ENCODE measurements at regions not wholly inside any gene's neighbourhood (a gene's known extent, or its start where the extent isn't known, plus 50 kb on each side); places are given as distances from the start of the nearest gene placed in this dataset.

- TF ChIP-seq HBP1 (CRISPR knock-in tag; IDR thresholded peaks at IDR 0.05; ENCODE audit: low read depth) (no peak), FOSL2 (CRISPR knock-in tag; IDR thresholded peaks at IDR 0.05) (no peak), NFE2L2 (IDR thresholded peaks at IDR 0.05; ENCODE audit: low read length) (no peak), ZNF567 (CRISPR knock-in tag; IDR thresholded peaks at IDR 0.05; ENCODE audit: borderline replicate concordance) (no peak), TFAP4 (IDR thresholded peaks at IDR 0.05; ENCODE audit: borderline replicate concordance, low read depth) (no peak), HOMEZ (CRISPR knock-in tag; IDR thresholded peaks at IDR 0.05; ENCODE audit: low read depth) (no peak), RXRB (CRISPR knock-in tag; IDR thresholded peaks at IDR 0.05; ENCODE audit: borderline replicate concordance) (no peak), SNAPC2 (CRISPR knock-in tag; IDR thresholded peaks at IDR 0.05) (no peak), ARHGAP35 (CRISPR knock-in tag; IDR thresholded peaks at IDR 0.05; ENCODE audit: borderline replicate concordance) (no peak)
Observed at GRCh38 chr2:21281791-21282514, 158.2 kb downstream of the TDRD15 start (continued).

GRCh38 chr2:21282515-21282898, 158.7 kb downstream of the TDRD15 start:
- DNase-seq (ENCODE audit: low spot score): no peak
- ATAC-seq: no peak
- intact Hi-C loops (cut with micrococcal nuclease; ENCODE audit: unreplicated experiment) (no loop called here), in situ Hi-C loops (cut with HindIII; ENCODE audit: extremely low pct_ligation_motif_present, low pct_unique_long_range_greater_than_20kb) (no loop called here)
- BruUV-seq (replicated peaks): no TSS peak
- Histone ChIP-seq H3K4me1 (ENCODE audit: insufficient read depth, low read length) (no peaks in the 10 kb centered on the region), H2AFZ (ENCODE audit: low read length) (no peak overlapping the region), H3K4me3 (replicated peaks in 1 of 3; ENCODE audit: insufficient read depth in 1 of 3, low read depth in 2 of 3, low read length in 3 of 3) (no peak overlapping the region), H3K9me3 (ENCODE audit: low read length) (no peaks in the 10 kb centered on the region), H3K27me3 (ENCODE audit: control insufficient read depth in 1 of 2, insufficient read depth in 2 of 2, low read length in 2 of 2) (peaks cover 0 to 16% of the 10 kb centered on the region in 2 experiments; a peak in 3 of 5 replicates), H4K20me1 (ENCODE audit: insufficient read depth, low read length) (no peaks in the 10 kb centered on the region), H3K79me2 (ENCODE audit: insufficient read depth, low read length) (no peaks in the 10 kb centered on the region), H3K9ac (ENCODE audit: insufficient read depth, low read depth, low read length) (no peak overlapping the region), H3K27ac (ENCODE audit: extremely low read length, insufficient read depth, low read length) (no peak overlapping the region), H3K36me3 (replicated peaks in 1 of 2; ENCODE audit: control insufficient read depth in 1 of 2, insufficient read depth in 2 of 2, low read length in 2 of 2) (no peaks in the 10 kb centered on the region), H3K4me2 (ENCODE audit: low read depth, low read length) (no peak overlapping the region)
- WGBS (ENCODE audit: low lambda C conversion rate): 2% methylated on average over 2 of the region's 2 CpGs
- CTCF ChIA-PET (ENCODE audit: low intra/inter-chr PET ratio, low total read pairs): no interaction called here
- POLR2A ChIA-PET: no interaction called here
- no peak for FAIRE-seq
- TF ChIP-seq ZNF292 (CRISPR knock-in tag; IDR thresholded peaks at IDR 0.05; ENCODE audit: borderline replicate concordance, low read depth): no peak
- no peak for TF ChIP-seq ZGPAT (CRISPR knock-in tag; IDR thresholded peaks at IDR 0.05)
- TF ChIP-seq ZNF33B (CRISPR knock-in tag; IDR thresholded peaks at IDR 0.05): no peak
- no peak for TF ChIP-seq IRX3 (CRISPR knock-in tag; IDR thresholded peaks at IDR 0.05; ENCODE audit: borderline replicate concordance, low read depth)
- TF ChIP-seq PATZ1 (CRISPR knock-in tag; IDR thresholded peaks at IDR 0.05): no peak
- TF ChIP-seq MYC (CRISPR knock-in tag; IDR thresholded peaks at IDR 0.05; ENCODE audit: borderline replicate concordance): no peak
- TF ChIP-seq ATF1 (CRISPR knock-in tag; IDR thresholded peaks at IDR 0.05): no peak
- no peak for TF ChIP-seq KDM1A (CRISPR knock-in tag; IDR thresholded peaks at IDR 0.05)

Data from HepG2 (cell line).